GM18502 (cell line): ENCODE measurements at regions not wholly inside any gene's neighbourhood (a gene's known extent, or its start where the extent isn't known, plus 50 kb on each side); places are given as distances from the start of the nearest gene placed in this dataset.
"Not testable (repeated sequence)": the region's sequence is repeated elsewhere in the genome, so short reads cannot be mapped to it uniquely, and the experiment has no call there.

Experiments
- ATAC-seq: cut with Tn5 transposase; IDR thresholded peaks from one replicate; pipeline ENCODE4 v1.9.1; 2021; ENCODE audit warnings: mild to moderate bottlenecking; ENCODE audit not compliant: unreplicated experiment, poor library complexity

DNA sequence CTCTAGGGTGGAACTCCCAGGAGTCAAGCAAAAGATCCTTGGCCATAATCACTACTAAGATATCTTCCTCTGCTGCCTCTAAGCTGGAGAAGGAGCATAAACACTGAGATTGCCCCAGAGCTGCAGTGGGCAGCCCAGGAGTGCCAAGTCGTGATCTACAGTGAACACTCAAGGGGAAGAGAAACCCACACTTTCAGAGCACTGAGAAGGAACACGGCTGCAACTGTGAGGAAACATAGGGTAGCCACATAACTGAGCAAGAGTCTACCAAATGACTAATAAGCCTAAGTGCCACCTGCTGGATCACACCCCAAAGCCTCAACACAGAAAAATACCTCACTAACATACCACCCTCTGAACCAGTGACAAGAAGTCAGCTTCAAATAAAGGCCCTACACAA is 79.6 kb upstream of the RAB12 start:
- ATAC-seq = no peak

DNA sequence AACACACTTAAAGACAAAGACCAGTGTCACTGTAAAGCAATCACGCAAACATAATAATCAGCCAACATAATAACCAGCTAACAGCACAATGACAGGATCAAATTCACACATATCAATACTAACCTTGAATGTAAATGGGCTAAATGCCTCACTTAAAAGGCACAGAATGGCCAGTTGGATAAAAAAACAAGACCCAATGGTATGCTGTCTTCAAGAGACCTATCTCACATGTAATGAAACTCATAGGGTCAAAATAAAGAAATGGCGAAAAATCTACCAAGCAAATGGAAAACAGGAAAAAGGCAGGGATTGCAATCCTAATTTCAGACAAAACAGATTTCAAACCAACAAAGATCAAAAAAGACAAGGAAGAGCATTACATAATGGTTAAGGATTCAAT is 78.2 kb upstream of the RAB12 start:
- not testable (repeated sequence) for ATAC-seq

DNA sequence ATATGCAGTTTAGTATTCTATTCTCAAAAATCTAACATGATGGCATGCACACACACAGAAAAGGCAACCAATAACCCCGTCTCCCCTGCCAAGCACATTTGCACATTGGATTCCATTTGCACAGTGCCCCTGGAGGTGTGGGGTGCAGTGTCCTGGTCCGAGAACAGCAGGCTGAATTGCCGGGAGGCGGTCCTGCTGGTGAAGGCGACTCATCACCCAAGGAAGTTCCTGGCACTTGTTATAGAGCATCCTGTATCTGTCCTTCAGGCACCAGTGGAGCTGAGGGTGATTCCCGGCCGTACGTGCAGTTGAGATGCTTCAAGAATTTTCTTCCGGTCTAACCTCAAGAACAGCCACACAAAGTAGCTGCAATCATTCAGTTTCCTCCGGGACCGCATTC is 73.0 kb upstream of the RAB12 start:
- ATAC-seq = no peak

- no peak for ATAC-seq
Measured at GRCh38 chr18:8536922-8537321, 72.3 kb upstream of the RAB12 start.

DNA sequence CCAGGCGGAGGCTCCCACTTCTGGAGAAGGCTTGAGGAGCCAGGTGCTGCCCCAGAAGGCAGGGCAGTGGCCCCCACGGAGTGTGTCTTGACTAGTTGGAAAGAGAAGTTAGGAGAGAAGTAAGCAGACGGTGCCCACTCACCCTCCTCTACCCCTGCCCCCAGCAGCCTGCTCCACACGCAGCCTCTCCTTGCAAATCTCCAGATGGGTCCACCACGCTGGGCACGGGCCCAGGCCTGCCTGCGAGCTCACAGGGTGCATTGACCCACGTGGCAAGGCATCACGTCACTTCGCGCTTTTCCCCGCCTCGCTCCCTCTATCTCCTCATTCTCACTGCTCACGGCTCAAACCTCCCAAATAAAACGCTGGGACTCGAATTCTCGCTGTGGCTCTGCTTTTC is 71.8 kb upstream of the RAB12 start:
- ATAC-seq = no peak

DNA sequence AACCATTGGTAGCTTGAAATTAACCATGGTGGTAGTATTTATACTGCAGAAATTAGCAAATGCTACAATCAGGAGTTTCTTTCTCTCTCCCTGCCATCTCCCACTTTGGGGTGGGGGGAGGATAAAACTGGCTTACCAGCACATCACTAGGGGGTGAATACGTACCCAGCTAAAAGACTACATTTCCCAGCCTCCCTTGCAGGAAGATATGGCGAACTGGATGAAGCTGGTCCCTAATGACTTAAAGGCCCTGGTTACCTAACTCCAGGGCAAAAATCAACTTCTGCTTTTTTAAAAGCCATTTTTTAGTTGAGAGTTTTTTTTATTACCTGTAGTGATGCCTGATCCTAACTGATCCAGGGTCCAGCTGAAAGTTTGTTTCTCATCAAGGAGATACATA is 70.3 kb upstream of the RAB12 start:
- ATAC-seq = no peak

- ATAC-seq = no peak
Measured at GRCh38 chr18:8546677-8547076, 62.6 kb upstream of the RAB12 start.

DNA sequence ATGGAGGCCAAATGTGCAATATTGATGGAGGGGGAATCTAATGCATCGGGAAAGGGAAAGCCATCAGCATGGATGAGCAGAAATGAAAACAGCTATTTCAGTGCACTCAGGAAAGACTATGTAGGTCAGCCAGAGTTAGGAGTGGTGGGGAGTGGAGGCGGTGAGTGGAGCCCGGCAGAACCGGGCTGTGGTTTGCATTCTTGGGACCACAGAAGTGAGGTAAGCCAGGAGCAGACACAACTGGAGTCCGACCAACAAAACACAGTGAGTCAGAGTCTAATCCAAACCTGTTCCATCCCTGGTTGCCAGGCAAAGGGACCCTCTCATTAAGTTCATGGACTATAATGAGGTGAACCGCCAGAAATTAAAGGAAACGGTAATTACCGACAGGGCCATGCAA is 61.1 kb upstream of the RAB12 start:
- no peak for ATAC-seq

DNA sequence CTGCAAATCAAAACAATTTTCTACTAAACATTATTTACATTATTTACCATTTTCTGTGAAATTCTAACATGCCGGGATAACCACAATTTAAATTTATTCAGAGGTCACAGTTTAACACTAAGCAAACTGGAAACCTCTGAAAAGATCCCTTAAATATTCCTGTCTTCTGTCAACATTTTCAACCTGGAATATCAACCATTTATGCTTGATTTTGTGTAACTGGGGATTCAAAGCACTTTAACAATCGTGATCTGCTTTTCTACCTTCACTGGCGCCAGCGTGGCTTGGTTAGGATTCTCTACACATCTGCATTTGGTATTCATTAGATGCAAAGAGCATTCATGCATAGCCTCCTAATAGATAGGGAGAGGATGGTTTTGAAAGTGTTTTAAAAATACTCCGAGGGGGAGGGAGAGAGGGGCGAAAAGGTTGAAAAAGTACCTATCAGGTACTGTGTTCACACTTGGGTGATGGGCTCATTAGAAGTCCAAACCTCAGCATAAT is 59.9 kb upstream of the RAB12 start:
- ATAC-seq = no peak

- no peak for ATAC-seq
Measured at GRCh38 chr18:8552151-8552550, 57.1 kb upstream of the RAB12 start.

DNA sequence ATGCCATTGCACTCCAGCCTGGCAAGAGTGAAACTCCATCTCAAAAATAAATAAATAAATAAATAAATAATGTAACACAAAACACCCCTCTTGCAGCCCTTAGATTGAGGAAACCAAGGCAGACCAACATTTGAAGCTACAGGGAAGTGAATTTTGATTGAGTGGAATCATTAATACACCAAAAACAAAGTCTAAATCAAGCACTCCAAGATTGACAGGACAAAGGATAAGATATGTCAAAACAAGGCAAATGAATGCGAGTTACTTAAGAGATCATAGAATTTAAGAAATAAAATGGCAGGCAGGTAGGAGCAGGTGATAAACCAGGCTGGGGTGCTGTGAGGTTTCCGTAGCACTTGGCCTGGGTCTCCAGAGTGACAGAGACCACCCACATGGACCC is 54.9 kb upstream of the RAB12 start:
- no peak for ATAC-seq

DNA sequence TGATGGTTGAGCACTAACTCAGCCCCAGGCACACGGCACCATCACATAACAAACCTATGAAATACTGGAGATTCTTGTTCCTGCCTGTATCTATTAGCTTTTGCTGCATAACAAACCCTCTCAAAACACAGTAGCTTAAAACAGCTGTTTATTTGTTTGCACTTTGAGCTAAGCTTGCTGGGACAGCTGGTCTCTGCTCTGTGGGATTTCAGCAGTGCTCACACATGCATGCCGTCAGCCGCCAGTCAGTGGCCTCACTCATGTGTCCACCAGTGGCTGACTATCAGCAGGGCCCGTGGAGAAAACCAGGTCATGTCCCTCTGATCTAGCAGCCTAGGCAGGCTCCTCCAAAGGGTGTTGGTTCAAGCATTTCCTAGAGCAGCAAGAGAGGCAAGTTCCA is 52.8 kb upstream of the RAB12 start:
- no peak for ATAC-seq
